Neural cell (in vitro differentiated cells): ENCODE measurements at regions not wholly inside any gene's neighbourhood (a gene's known extent, or its start where the extent isn't known, plus 50 kb on each side); places are given as distances from the start of the nearest gene placed in this dataset.

Source experiments
- CTCF ChIP-seq: fragments of 450-650 bp; IDR thresholded peaks from 2 replicates; pipeline ENCODE4 v1.5.1; 2014; ENCODE audit warnings: antibody characterized with exemption, mild to moderate bottlenecking, moderate library complexity; ENCODE audit not compliant: poor library complexity, severe bottlenecking
- EP300 ChIP-seq: fragments of 450-650 bp; conservative IDR thresholded peaks from 2 replicates; pipeline ENCODE4 v1.6.1; 2014; ENCODE audit warnings: antibody characterized with exemption, mild to moderate bottlenecking, moderate library complexity; ENCODE audit not compliant: poor library complexity, severe bottlenecking
- EZH2 ChIP-seq: fragments of 200-600, 300-800 bp; shearing (Covaris generic), sonication (generic); IDR thresholded peaks from 2 replicates; pipeline ENCODE4 v1.6.1; 2014; ENCODE audit warnings: antibody characterized with exemption, low read length, borderline replicate concordance, mild to moderate bottlenecking; ENCODE audit not compliant: insufficient read depth, poor library complexity, severe bottlenecking
- POLR2AphosphoS5 ChIP-seq: IDR thresholded peaks from 2 replicates; pipeline ENCODE4 v1.6.1; 2012
- RAD21 ChIP-seq: fragments of 450-650 bp; conservative IDR thresholded peaks from 2 replicates; pipeline ENCODE4 v1.6.1; 2014; ENCODE audit warnings: antibody characterized with exemption, mild to moderate bottlenecking, moderate library complexity
- REST ChIP-seq: IDR thresholded peaks from 2 replicates; pipeline ENCODE4 v1.6.1; 2012; ENCODE audit warnings: borderline replicate concordance
- TAF1 ChIP-seq: IDR thresholded peaks from 2 replicates; pipeline ENCODE4 v1.6.1; 2012; ENCODE audit warnings: low read depth

- no peak for TF ChIP-seq EZH2
- TF ChIP-seq CTCF, result no peak
- TF ChIP-seq EP300, result no peak
- TF ChIP-seq RAD21, result no peak
- TF ChIP-seq POLR2AphosphoS5, result no peak
- TF ChIP-seq REST, result no peak
- no peak for TF ChIP-seq TAF1
Observed at GRCh38 chr18:40534723-40535122, 1420.3 kb upstream of the PIK3C3 start.
